22Rv1 (cell line): ENCODE measurements at regions not wholly inside any gene's neighbourhood (a gene's known extent, or its start where the extent isn't known, plus 50 kb on each side); places are given as distances from the start of the nearest gene placed in this dataset.

Experiments used
- CTCF ChIP-seq: fragments of 450-650 bp; IDR thresholded peaks from 2 replicates; pipeline ENCODE4 v1.5.1; 2017; ENCODE audit warnings: mild to moderate bottlenecking
- ZFX ChIP-seq: fragments of 450-650 bp; IDR thresholded peaks from 2 replicates; pipeline ENCODE4 v1.6.1; 2017; ENCODE audit warnings: antibody characterized with exemption, borderline replicate concordance

- TF ChIP-seq CTCF (no peak), ZFX (no peak)
These were observed 480.1 kb downstream of the XIRP2 start for GRCh38 chr2:167368371-167368770.
